SK-N-MC (cell line): ENCODE measurements at regions not wholly inside any gene's neighbourhood (a gene's known extent, or its start where the extent isn't known, plus 50 kb on each side); places are given as distances from the start of the nearest gene placed in this dataset.

Experiments
- EZH2 ChIP-seq: fragments of 200-600 bp; sonication (generic); IDR thresholded peaks from one replicate; pipeline ENCODE4 v1.6.1; 2017; ENCODE audit warnings: antibody characterized with exemption
- FOXP2 ChIP-seq: optimal IDR thresholded peaks from 2 replicates; pipeline ENCODE3; 2011; ENCODE audit warnings: mild to moderate bottlenecking, moderate library complexity; ENCODE audit not compliant: insufficient read depth; ENCODE audit errors: extremely low read length, control extremely low read depth
- POLR2AphosphoS5 ChIP-seq: IDR thresholded peaks from 2 replicates; pipeline ENCODE4 v1.6.1; 2012; ENCODE audit warnings: mild to moderate bottlenecking, low read depth, low read length, borderline replicate concordance

DNA sequence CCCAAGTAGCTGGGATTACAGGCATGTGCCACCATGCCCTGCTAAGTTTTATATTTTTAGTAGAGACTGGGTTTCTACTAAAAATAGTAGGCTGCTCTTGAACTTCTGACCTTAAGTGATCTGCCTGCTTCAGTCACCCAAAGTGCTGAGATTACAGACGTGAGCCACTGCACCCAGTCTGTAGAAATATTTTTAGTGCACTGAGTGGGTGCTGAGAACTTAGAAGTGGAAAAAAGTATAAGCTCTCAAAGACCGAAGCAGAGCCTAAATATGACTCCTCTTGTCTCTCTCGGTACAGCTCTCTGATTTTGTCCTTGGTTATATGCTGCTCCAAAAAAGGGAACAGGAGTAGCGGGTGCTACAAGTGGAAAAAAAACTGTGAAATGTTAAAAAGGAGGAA, 353.8 kb upstream of the IZUMO3 start:
- TF ChIP-seq POLR2AphosphoS5 (no peak), EZH2 (no peak), FOXP2 (no peak)
